ENCODE measurements at regions not wholly inside any gene's neighbourhood (a gene's known extent, or its start where the extent isn't known, plus 50 kb on each side); places are given as distances from the start of the nearest gene placed in this dataset.

GRCh38 chr11:134576721-134577171 is 164.7 kb upstream of the B3GAT1 start:
- Histone ChIP-seq H3K4me3 (no peak overlapping the region), H3K9me3 (no peaks in the 10 kb centered on the region), H3K4me1 (no peaks in the 10 kb centered on the region), H3K36me3 (no peaks in the 10 kb centered on the region), H3K27me3 (no peaks in the 10 kb centered on the region), H3K27ac (no peak overlapping the region)
- 75 to 81% methylated on average over 8 of the region's 8 CpGs for WGBS, 2 donors
- DNase-seq (no peak), ATAC-seq (ENCODE audit: low FRiP score in 2 of 2) (no peak)
- TF ChIP-seq EP300 (IDR thresholded peaks at IDR 0.05) (no peak), POLR2A (IDR thresholded peaks at IDR 0.05) (no peak), POLR2AphosphoS5 (IDR thresholded peaks at IDR 0.05) (no peak)
- TF ChIP-seq, protein P1, sequence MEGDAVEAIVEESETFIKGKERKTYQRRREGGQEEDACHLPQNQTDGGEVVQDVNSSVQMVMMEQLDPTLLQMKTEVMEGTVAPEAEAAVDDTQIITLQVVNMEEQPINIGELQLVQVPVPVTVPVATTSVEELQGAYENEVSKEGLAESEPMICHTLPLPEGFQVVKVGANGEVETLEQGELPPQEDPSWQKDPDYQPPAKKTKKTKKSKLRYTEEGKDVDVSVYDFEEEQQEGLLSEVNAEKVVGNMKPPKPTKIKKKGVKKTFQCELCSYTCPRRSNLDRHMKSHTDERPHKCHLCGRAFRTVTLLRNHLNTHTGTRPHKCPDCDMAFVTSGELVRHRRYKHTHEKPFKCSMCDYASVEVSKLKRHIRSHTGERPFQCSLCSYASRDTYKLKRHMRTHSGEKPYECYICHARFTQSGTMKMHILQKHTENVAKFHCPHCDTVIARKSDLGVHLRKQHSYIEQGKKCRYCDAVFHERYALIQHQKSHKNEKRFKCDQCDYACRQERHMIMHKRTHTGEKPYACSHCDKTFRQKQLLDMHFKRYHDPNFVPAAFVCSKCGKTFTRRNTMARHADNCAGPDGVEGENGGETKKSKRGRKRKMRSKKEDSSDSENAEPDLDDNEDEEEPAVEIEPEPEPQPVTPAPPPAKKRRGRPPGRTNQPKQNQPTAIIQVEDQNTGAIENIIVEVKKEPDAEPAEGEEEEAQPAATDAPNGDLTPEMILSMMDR (IDR thresholded peaks at IDR 0.05), result no peak

DNA sequence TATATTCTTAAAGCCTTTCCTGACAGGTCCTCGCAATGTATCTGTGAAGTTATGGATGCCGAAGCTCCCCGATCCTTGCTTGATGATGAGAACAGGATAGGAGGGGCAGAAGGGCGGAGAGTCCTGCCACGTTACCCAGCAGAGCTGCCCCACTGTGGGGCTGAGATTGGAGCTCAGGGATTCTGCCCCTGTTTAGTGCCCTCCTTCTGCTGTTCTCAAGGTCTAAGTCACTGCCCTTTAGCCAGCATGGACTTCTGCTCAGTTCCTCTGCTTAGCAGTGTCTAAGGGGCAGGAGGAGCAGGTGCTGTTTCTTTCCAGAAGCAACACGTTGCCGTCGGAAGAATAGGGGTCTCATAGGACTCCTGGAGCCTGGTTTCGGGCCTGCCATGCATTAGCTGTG is 164.2 kb upstream of the B3GAT1 start:
- TF ChIP-seq POLR2A (IDR thresholded peaks at IDR 0.05) (no peak), EP300 (IDR thresholded peaks at IDR 0.05) (no peak), POLR2AphosphoS5 (IDR thresholded peaks at IDR 0.05) (no peak)
- TF ChIP-seq, protein P1 (IDR thresholded peaks at IDR 0.05), result no peak
- ATAC-seq (ENCODE audit: low FRiP score in 2 of 2) (no peak), DNase-seq (no peak)
- H3K36me3 ChIP-seq, result no peaks in the 10 kb centered on the region
- WGBS, 2 donors, result 69 to 75% methylated on average over 8 to 9 of the region's 9 CpGs
- H3K9me3 ChIP-seq, result no peaks in the 10 kb centered on the region
- no peaks in the 10 kb centered on the region for H3K4me1 ChIP-seq
- H3K4me3 ChIP-seq, result no peak overlapping the region
- H3K27ac ChIP-seq, result no peak overlapping the region
- H3K27me3 ChIP-seq, result no peaks in the 10 kb centered on the region

GRCh38 chr11:134575504-134576230 is 163.6 kb upstream of the B3GAT1 start:
- TF ChIP-seq EP300 (IDR thresholded peaks at IDR 0.05), result no peak
- TF ChIP-seq, protein P1 (IDR thresholded peaks at IDR 0.05), result no peak
- no peak for TF ChIP-seq POLR2A (IDR thresholded peaks at IDR 0.05)
- no peak for TF ChIP-seq POLR2AphosphoS5 (IDR thresholded peaks at IDR 0.05)
- ATAC-seq (ENCODE audit: low FRiP score in 2 of 2) (no peak), DNase-seq (no peak)
- H3K9me3 ChIP-seq, result no peaks in the 10 kb centered on the region
- H3K4me1 ChIP-seq, result no peaks in the 10 kb centered on the region
- no peaks in the 10 kb centered on the region for H3K36me3 ChIP-seq
- 65 to 73% methylated on average over 16 of the region's 16 CpGs for WGBS, 2 donors
- H3K27me3 ChIP-seq, result no peaks in the 10 kb centered on the region
- no peak overlapping the region for H3K27ac ChIP-seq
- H3K4me3 ChIP-seq, result no peak overlapping the region

DNA sequence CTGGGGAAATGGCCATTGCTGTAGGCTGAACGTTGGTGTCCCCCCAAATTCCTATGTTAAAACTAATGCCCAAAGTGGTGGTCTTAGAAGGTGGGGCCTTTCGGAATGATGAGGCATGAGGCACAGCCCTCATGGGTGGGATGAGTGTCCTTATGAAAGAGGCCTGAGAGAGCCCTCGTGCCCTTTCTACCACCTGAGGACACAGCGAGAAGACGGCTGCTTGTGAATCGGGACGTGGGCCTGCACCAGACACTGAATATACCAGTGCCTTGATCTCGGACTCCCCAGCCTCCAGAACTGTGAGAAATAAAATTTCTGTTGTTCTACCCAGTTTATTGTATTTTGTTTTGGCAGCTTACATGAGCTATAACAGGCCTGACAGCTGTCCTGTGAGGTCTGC is 162.9 kb upstream of the B3GAT1 start:
- WGBS, 2 donors, result 86 to 92% methylated on average over 8 of the region's 8 CpGs
- no peaks in the 10 kb centered on the region for H3K9me3 ChIP-seq
- H3K27me3 ChIP-seq, result no peaks in the 10 kb centered on the region
- ATAC-seq (ENCODE audit: low FRiP score in 2 of 2) (no peak), DNase-seq (no peak)
- TF ChIP-seq EP300 (IDR thresholded peaks at IDR 0.05) (no peak), POLR2AphosphoS5 (IDR thresholded peaks at IDR 0.05) (no peak), POLR2A (IDR thresholded peaks at IDR 0.05) (no peak)
- TF ChIP-seq, protein P1 (IDR thresholded peaks at IDR 0.05), result no peak
- no peak overlapping the region for H3K4me3 ChIP-seq
- H3K4me1 ChIP-seq, result no peaks in the 10 kb centered on the region
- H3K27ac ChIP-seq, result no peak overlapping the region
- no peaks in the 10 kb centered on the region for H3K36me3 ChIP-seq

DNA sequence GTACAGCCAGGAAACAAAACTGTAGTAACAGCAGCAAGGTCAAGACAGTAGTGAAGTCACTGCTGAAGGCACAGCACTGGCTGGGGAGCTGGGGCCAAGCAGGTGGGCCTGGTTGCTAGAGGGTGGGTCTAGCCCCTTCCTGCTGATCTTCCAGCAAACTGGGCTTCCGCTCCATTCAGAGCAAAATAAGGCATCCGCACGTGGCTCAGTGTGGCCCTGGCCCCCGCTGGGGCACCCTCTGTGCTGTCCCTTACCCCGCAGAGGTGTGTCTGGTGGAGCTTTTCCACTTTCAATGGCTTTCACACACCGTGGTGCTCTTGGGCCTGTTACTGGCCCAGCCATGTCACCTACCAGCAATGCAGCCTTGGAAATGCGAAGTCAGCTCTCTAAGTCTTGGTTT is 162.4 kb upstream of the B3GAT1 start:
- TF ChIP-seq, protein P1 (IDR thresholded peaks at IDR 0.05), result no peak
- TF ChIP-seq EP300 (IDR thresholded peaks at IDR 0.05), result no peak
- TF ChIP-seq POLR2A (IDR thresholded peaks at IDR 0.05), result no peak
- no peak for TF ChIP-seq POLR2AphosphoS5 (IDR thresholded peaks at IDR 0.05)
- Histone ChIP-seq H3K27ac (no peak overlapping the region), H3K9me3 (no peaks in the 10 kb centered on the region), H3K4me3 (no peak overlapping the region), H3K27me3 (no peaks in the 10 kb centered on the region), H3K4me1 (no peaks in the 10 kb centered on the region), H3K36me3 (no peaks in the 10 kb centered on the region)
- 85 to 88% methylated on average over 7 of the region's 7 CpGs for WGBS, 2 donors
- DNase-seq (no peak), ATAC-seq (ENCODE audit: low FRiP score in 2 of 2) (no peak)
